ENCODE measurements at regions not wholly inside any gene's neighbourhood (a gene's known extent, or its start where the extent isn't known, plus 50 kb on each side); places are given as distances from the start of the nearest gene placed in this dataset. TPM values are rescaled to one million over a fixed set of nuclear protein-coding genes. Genes with fewer than 3 reads are reported as not detected.

DNA sequence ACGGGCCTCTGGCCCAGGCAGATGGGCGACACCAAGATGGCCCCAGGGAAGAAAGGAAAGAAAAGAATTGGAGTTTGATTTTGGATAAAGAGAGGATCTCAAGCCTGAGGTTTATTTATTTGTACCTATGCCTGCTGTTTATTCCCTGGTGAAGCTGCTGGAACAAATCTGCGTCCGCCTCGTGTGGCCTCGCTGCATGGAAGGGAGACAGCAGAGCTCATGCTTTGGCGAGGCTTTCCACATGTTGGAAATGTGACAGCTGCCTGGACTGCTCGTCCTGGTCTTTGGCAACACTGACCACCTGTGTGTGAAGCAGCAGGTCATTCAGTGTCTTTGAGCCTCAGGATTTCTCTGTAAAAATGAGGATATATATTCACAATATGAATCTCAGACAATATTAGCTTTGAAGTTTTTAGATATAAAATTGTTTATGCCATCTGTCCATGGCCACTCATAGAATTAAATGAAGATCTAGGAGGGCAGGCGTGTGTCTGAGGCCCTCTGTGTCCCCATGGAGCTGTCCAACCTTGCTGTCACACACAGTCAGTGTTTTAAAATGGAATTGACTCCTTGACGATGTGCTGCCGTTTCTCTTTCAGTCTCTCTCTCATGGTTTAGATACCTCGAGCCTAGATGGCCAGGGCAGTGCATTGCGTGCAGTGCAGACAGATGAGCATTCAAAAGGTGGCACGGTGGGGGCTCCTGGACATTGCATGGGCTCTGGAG is 94.3 kb downstream of the SOCS6 start:
- H3K9me3 Mint-ChIP-seq: no peaks in the 10 kb centered on the region

DNA sequence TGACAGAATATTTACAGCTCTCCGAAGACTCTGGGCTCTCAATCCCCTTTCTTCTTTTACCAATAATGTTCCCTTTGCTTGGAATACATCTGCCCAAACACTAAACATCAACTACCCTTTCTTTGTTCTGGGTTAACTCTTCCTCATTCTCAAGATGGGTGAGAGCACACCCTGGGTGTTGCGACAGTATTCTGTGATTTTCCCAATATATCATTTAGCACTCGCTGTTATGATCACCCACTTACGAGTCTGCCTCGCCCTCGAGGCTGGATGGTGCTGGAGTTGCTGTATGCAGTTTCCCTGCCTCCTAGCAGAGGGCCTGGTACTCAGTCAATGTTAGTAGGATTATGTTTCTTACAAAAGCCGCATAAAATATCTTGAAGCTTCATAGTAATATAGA is 93.2 kb downstream of the SOCS6 start:
- peak overlapping the region; percentile 17 for H2AFZ ChIP-seq (replicated peaks)
- H3K27me3 Mint-ChIP-seq (ENCODE audit: insufficient read depth, low read depth): no peaks in the 10 kb centered on the region
- H3K9me3 ChIP-seq (ENCODE audit: low read depth): no peaks in the 10 kb centered on the region
- no peaks in the 10 kb centered on the region for H3K79me2 ChIP-seq (ENCODE audit: low read depth)
- no peaks in the 10 kb centered on the region for H3K27me3 ChIP-seq
- H4K20me1 ChIP-seq (ENCODE audit: low read depth): no peaks in the 10 kb centered on the region
- H3K9ac ChIP-seq: no peak overlapping the region
- no peak overlapping the region for H3K27ac Mint-ChIP-seq
- H3K4me1 ChIP-seq: peaks cover 7% of the 10 kb centered on the region
- DNase-seq (ENCODE audit: low spot score): no peak
- TF ChIP-seq, protein P1, sequence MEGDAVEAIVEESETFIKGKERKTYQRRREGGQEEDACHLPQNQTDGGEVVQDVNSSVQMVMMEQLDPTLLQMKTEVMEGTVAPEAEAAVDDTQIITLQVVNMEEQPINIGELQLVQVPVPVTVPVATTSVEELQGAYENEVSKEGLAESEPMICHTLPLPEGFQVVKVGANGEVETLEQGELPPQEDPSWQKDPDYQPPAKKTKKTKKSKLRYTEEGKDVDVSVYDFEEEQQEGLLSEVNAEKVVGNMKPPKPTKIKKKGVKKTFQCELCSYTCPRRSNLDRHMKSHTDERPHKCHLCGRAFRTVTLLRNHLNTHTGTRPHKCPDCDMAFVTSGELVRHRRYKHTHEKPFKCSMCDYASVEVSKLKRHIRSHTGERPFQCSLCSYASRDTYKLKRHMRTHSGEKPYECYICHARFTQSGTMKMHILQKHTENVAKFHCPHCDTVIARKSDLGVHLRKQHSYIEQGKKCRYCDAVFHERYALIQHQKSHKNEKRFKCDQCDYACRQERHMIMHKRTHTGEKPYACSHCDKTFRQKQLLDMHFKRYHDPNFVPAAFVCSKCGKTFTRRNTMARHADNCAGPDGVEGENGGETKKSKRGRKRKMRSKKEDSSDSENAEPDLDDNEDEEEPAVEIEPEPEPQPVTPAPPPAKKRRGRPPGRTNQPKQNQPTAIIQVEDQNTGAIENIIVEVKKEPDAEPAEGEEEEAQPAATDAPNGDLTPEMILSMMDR (IDR thresholded peaks at IDR 0.05): no peak
- TF ChIP-seq EZH2 (IDR thresholded peaks at IDR 0.05): no peak
- no peak for TF ChIP-seq EZH2phosphoT487 (IDR thresholded peaks at IDR 0.05)
- H3K9me3 Mint-ChIP-seq: no peaks in the 10 kb centered on the region
- H3K4me1 Mint-ChIP-seq: peaks cover 28% of the 10 kb centered on the region
- H3K36me3 Mint-ChIP-seq: no peaks in the 10 kb centered on the region
- H3K4me3 ChIP-seq: no peak overlapping the region
- H3F3A ChIP-seq (ENCODE audit: low read depth): peaks cover 8% of the 10 kb centered on the region
- H3K27ac ChIP-seq: no peak overlapping the region
- H3K4me2 ChIP-seq: peak overlapping the region; percentile 37
- H3K36me3 ChIP-seq: no peaks in the 10 kb centered on the region
- H3K4me3 Mint-ChIP-seq: no peak overlapping the region

More for the DNA sequence above, 94.3 kb downstream of the SOCS6 start:
- Mint-ChIP-seq H3K27me3 (ENCODE audit: insufficient read depth, low read depth) (no peaks in the 10 kb centered on the region), H3K4me3 (no peak overlapping the region), H3K4me1 (peaks cover 19% of the 10 kb centered on the region), H3K36me3 (no peaks in the 10 kb centered on the region), H3K27ac (no peak overlapping the region)
- Histone ChIP-seq H3K9ac (no peak overlapping the region), H3K27me3 (no peaks in the 10 kb centered on the region), H3F3A (ENCODE audit: low read depth) (peaks cover 8% of the 10 kb centered on the region), H3K4me3 (no peak overlapping the region), H2AFZ (replicated peaks) (no peak overlapping the region), H3K79me2 (ENCODE audit: low read depth) (no peaks in the 10 kb centered on the region), H3K36me3 (no peaks in the 10 kb centered on the region), H3K9me3 (ENCODE audit: low read depth) (no peaks in the 10 kb centered on the region), H3K4me1 (peaks cover 7% of the 10 kb centered on the region), H3K27ac (no peak overlapping the region), H4K20me1 (ENCODE audit: low read depth) (no peaks in the 10 kb centered on the region), H3K4me2 (no peak overlapping the region)
- DNase-seq (ENCODE audit: low spot score): no peak
- no peak for TF ChIP-seq EZH2 (IDR thresholded peaks at IDR 0.05)
- TF ChIP-seq EZH2phosphoT487 (IDR thresholded peaks at IDR 0.05): no peak
- TF ChIP-seq, protein P1 (IDR thresholded peaks at IDR 0.05): no peak

DNA sequence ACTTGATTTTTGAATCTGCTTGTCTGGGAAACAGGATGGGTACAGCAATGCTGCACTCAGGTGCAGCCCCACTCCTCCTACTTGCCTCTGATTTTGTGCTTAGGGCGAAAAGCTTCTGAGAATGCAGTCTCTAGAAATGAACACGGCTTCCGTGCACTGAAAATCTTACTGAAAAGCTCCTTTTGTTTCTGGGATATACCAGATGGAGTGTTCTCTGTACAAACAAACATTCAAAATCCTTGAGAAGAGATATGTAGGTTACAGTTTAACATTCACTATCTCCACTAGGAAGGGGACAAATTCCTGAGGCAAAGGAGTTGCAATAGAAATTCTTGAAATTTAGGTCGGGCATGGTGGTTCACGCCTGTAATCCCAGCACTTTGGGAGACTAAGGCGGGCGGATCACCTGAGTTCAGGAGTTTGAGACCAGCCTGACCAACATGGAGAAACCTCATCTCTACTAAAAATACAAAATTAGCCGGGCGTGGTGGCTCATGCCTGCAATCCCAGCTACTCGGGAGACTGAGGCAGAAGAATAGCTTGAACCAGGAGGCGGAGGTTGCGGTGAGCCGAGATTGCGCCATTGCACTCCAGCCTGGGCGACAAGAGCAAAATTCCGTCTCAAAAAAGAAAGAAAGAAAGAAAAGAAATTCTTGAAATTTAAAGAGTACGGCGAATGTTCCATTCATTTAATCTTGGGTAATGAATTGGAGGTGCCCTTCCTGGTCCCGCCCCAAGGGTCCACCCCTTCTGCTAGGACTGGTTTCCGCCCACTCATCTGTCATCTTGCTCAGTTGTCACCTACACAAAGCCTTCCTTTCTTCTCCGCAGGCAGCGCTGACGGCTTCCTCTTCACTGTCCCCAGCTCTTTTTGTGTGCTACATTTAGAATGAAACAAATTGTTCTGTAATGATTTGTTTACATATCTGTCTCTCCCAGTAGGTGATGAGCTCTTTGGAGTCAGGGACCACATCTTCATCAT is 92.4 kb downstream of the SOCS6 start:
- DNase-seq (ENCODE audit: low spot score): peak; percentile 66
- H3K9me3 Mint-ChIP-seq: no peaks in the 10 kb centered on the region
- H2AFZ ChIP-seq (replicated peaks): peak overlapping the region; percentile 17
- no peak overlapping the region for H3K27ac Mint-ChIP-seq
- no peaks in the 10 kb centered on the region for H3K27me3 ChIP-seq
- peaks cover 8% of the 10 kb centered on the region for H3F3A ChIP-seq (ENCODE audit: low read depth)
- H3K4me1 Mint-ChIP-seq: peaks cover 28% of the 10 kb centered on the region
- no peak overlapping the region for H3K4me3 ChIP-seq
- no peaks in the 10 kb centered on the region for H3K36me3 Mint-ChIP-seq
- peaks cover 7% of the 10 kb centered on the region for H3K4me1 ChIP-seq
- no peaks in the 10 kb centered on the region for H3K27me3 Mint-ChIP-seq (ENCODE audit: insufficient read depth, low read depth)
- H3K27ac ChIP-seq: no peak overlapping the region
- no peaks in the 10 kb centered on the region for H3K9me3 ChIP-seq (ENCODE audit: low read depth)
- H3K4me3 Mint-ChIP-seq: no peak overlapping the region
- H3K9ac ChIP-seq: no peak overlapping the region
- TF ChIP-seq EZH2phosphoT487 (IDR thresholded peaks at IDR 0.05) (no peak), EZH2 (IDR thresholded peaks at IDR 0.05) (no peak)
- TF ChIP-seq, protein P1 (IDR thresholded peaks at IDR 0.05): no peak
- H3K79me2 ChIP-seq (ENCODE audit: low read depth): no peaks in the 10 kb centered on the region
- no peaks in the 10 kb centered on the region for H3K36me3 ChIP-seq
- H3K4me2 ChIP-seq: peak overlapping the region; percentile 37
- no peaks in the 10 kb centered on the region for H4K20me1 ChIP-seq (ENCODE audit: low read depth)

Small RNAs in the stretch of these regions (small RNA-seq; reads per million reads assigned to genes)
- gene RN7SL795P: not detected
